ENCODE measurements at regions not wholly inside any gene's neighbourhood (a gene's known extent, or its start where the extent isn't known, plus 50 kb on each side); places are given as distances from the start of the nearest gene placed in this dataset.
"Not testable (repeated sequence)": the region's sequence is repeated elsewhere in the genome, so short reads cannot be mapped to it uniquely, and the experiment has no call there.

DNA sequence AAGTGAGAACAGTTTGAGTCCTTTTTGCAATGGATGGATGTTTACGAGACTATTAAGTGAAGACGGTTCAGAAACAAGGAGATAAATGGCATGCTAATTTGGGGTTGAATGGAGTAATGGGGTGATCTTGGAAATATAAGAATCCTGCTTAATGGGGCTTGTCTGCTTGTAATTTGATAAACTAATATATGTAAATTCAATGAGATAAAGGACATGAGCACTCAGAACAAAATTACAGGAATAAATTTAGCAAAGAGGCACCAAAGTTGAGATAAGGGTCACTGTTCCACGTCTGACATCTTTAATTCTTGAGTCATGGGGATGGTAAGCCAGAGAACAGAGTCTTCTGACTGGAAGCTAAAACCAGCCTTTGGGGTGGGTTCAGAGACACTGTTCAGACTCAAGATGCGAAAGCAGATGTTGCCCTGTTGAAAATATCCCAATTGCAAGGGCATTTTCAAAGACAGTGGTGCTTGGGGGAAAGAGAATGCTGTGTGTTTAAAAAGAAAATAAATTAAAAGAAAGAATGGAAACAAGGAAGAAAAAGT, 67.8 kb upstream of the CHRNB4 start:
- H3K36me3 ChIP-seq: no peaks in the 10 kb centered on the region
- peaks cover 4% of the 10 kb centered on the region for H3K4me1 ChIP-seq
- H3K9me3 ChIP-seq: no peaks in the 10 kb centered on the region
- no peak overlapping the region for H3K27ac ChIP-seq
- no peak for DNase-seq
- peaks cover 7% of the 10 kb centered on the region for H3K27me3 ChIP-seq
- TF ChIP-seq, protein P1, sequence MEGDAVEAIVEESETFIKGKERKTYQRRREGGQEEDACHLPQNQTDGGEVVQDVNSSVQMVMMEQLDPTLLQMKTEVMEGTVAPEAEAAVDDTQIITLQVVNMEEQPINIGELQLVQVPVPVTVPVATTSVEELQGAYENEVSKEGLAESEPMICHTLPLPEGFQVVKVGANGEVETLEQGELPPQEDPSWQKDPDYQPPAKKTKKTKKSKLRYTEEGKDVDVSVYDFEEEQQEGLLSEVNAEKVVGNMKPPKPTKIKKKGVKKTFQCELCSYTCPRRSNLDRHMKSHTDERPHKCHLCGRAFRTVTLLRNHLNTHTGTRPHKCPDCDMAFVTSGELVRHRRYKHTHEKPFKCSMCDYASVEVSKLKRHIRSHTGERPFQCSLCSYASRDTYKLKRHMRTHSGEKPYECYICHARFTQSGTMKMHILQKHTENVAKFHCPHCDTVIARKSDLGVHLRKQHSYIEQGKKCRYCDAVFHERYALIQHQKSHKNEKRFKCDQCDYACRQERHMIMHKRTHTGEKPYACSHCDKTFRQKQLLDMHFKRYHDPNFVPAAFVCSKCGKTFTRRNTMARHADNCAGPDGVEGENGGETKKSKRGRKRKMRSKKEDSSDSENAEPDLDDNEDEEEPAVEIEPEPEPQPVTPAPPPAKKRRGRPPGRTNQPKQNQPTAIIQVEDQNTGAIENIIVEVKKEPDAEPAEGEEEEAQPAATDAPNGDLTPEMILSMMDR (IDR thresholded peaks at IDR 0.05): no peak
- H3K4me3 ChIP-seq: no peak overlapping the region
- intact Hi-C loops (cut with DNase I): loop anchor here (10.0 kb wide), 1 partner anchor 74 kb away; no protein-coding TSS in a partner anchor
- ATAC-seq: no peak

- H3K4me1 ChIP-seq, ATAC-seq, H3K36me3 ChIP-seq, H3K4me3 ChIP-seq, H3K9me3 ChIP-seq, DNase-seq, H3K27ac ChIP-seq, H3K27me3 ChIP-seq: not testable (repeated sequence)
- intact Hi-C loops (cut with DNase I): loop anchor here (10.0 kb wide), 1 partner anchor 72 kb away; no protein-coding TSS in a partner anchor
Measured at GRCh38 chr15:78706481-78707235, 65.6 kb upstream of the CHRNB4 start.

- ATAC-seq, H3K27me3 ChIP-seq, H3K27ac ChIP-seq, H3K4me3 ChIP-seq, H3K36me3 ChIP-seq, H3K9me3 ChIP-seq, H3K4me1 ChIP-seq, DNase-seq: not testable (repeated sequence)
- intact Hi-C loops (cut with DNase I): loop anchor here (10.0 kb wide), 1 partner anchor 69 kb away; no protein-coding TSS in a partner anchor
Measured at GRCh38 chr15:78703334-78704056, 62.5 kb upstream of the CHRNB4 start.

GRCh38 chr15:78702609-78703333, 61.8 kb upstream of the CHRNB4 start:
- DNase-seq: no peak
- H3K4me1 ChIP-seq: no peaks in the 10 kb centered on the region
- H3K27ac ChIP-seq: no peak overlapping the region
- no peaks in the 10 kb centered on the region for H3K9me3 ChIP-seq
- H3K36me3 ChIP-seq: no peaks in the 10 kb centered on the region
- H3K27me3 ChIP-seq: peaks cover 8% of the 10 kb centered on the region
- intact Hi-C loops (cut with DNase I): loop anchor here (10.0 kb wide), 1 partner anchor 68 kb away; no protein-coding TSS in a partner anchor
- no peak overlapping the region for H3K4me3 ChIP-seq
- no peak for ATAC-seq
- TF ChIP-seq, protein P1 (IDR thresholded peaks at IDR 0.05): no peak

- Histone ChIP-seq H3K9me3 (no peaks in the 10 kb centered on the region), H3K4me3 (no peak overlapping the region), H3K27me3 (peaks cover 8% of the 10 kb centered on the region), H3K36me3 (no peaks in the 10 kb centered on the region), H3K4me1 (no peaks in the 10 kb centered on the region), H3K27ac (no peak overlapping the region)
- ATAC-seq (no peak), DNase-seq (no peak)
- TF ChIP-seq, protein P1 (IDR thresholded peaks at IDR 0.05): no peak
- intact Hi-C loops (cut with DNase I): no loop called here
Measured at GRCh38 chr15:78697449-78697848, 56.4 kb upstream of the CHRNB4 start.

- TF ChIP-seq, protein P1 (IDR thresholded peaks at IDR 0.05): no peak
- H3K27me3 ChIP-seq: peaks cover 8% of the 10 kb centered on the region
- intact Hi-C loops (cut with DNase I): no loop called here
- DNase-seq (no peak), ATAC-seq (no peak)
- H3K27ac ChIP-seq: no peak overlapping the region
- no peak overlapping the region for H3K4me3 ChIP-seq
- no peaks in the 10 kb centered on the region for H3K9me3 ChIP-seq
- no peaks in the 10 kb centered on the region for H3K4me1 ChIP-seq
- no peaks in the 10 kb centered on the region for H3K36me3 ChIP-seq
Measured at GRCh38 chr15:78696436-78696835, 55.4 kb upstream of the CHRNB4 start.
